GM12872 (cell line): ENCODE measurements at regions not wholly inside any gene's neighbourhood (a gene's known extent, or its start where the extent isn't known, plus 50 kb on each side); places are given as distances from the start of the nearest gene placed in this dataset.

Experiments
- CTCF ChIP-seq: IDR thresholded peaks from 3 replicates; pipeline ENCODE4 v1.5.1; 2011; ENCODE audit warnings: low read depth, mild to moderate bottlenecking, low read length, moderate library complexity; ENCODE audit not compliant: insufficient read depth

DNA sequence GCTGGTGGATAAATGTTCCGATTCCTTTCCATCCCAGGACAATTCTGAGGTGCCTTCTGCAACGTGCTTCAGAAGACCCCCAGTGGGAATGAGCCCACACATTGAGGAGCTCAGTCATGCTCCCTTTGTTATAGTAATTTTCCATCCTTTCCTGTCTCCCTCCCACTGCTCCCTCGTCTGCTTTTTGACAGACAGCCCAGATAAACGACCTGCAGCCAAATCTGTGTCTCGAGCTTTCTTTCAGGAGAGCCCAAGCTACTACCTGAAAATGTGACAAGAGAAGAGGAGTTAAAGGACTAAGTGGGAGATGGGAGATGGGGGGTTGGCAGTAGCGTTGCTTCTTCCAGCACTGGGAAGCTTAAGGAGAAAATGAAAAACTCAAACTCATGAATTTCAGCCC, 65.9 kb upstream of the LRRN2 start:
- TF ChIP-seq CTCF: no peak

DNA sequence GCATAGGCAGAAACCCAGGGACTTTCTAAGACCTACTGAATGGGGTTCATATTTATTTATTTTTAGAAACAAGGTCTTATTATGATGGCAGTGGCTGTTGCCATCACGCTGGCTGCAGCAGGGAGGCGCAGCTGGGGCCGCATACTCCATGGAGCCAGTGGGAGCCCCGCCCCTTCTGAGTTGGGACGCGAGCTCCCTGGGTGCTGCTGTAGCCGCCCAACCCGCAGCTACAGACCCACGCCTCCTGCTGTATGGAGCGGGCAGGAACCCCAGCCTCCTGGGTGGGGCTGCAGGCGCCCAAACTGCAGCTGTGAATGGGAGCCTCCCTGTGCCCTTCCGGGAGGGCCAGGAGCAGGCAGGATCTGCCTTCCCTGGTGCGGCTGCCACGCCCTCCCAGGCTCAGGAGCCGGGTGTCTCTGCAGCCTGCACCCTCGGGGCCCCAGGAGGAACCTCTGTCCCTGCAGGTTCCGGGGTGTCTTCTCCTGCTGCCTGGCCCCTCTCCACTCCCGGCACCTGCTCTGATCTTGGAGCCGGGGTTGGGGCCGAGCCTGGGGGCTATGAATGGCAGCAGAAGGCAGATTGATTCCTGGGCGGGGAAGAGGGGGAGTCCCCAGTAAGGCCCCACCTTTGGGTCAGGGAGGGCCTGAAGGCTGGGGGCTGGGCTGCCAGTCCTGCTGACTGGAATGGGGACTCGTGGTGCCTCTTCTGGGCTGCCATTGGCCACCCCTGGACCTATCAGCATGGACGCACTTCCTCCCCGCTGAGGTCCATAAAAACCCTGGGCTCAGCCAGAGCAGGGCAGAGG, 66.5 kb upstream of the LRRN2 start:
- TF ChIP-seq CTCF: no peak

DNA sequence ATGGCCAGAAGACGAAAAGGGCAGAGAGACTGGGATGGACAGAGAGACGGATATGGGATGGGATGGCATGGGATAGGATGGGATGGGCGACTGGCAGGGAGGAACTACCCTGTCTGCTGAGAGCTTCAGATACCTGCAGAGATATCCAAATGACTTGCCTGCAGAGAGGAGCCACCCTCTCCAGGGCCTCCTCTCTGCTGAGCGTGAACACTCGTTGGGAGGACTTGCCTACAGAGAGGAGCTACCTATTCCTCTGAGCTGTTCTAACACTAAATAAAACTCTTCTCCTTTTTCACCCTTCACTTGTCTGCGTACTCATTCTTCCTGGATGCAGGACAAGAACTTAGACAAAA, 67.1 kb upstream of the LRRN2 start:
- TF ChIP-seq CTCF: no peak

DNA sequence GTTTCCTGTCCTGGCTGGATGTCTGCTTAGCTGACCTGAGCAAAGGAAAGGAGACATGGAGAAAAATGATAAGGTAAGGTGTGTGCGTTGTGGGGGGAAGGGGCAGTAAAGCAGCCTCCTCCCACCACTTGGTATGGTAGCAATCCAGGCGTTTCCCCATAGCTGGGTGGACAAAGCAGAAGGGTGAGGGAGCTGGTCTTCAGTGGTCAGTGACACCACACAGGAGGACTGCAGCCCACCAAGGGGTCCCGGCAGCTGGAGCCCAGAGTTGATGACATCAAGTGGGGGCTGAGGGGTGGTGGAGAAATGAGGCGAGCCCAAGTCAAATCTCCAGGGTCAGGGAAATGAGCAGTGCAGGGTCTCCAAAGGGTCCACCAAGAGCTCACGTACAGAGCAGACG, 69.3 kb upstream of the LRRN2 start:
- TF ChIP-seq CTCF: no peak

DNA sequence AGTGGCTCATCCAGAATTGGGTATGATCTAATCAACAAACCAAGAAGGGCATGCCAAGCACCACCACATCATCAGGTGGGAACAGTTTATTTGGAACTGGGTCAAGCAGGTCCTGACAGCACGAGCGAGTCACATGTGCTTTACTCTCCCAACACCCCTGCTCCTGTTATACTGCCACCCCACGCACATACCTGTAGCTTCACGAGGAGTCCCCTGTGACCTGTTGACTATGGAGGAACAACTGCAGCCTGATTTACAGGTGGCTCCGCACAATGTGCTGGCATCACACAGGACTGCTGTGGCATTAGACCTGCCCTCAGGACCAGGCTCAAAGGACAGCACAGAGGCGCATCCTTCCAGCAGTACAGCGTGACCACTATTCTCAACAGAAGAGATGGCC, 70.8 kb upstream of the LRRN2 start:
- TF ChIP-seq CTCF: no peak

DNA sequence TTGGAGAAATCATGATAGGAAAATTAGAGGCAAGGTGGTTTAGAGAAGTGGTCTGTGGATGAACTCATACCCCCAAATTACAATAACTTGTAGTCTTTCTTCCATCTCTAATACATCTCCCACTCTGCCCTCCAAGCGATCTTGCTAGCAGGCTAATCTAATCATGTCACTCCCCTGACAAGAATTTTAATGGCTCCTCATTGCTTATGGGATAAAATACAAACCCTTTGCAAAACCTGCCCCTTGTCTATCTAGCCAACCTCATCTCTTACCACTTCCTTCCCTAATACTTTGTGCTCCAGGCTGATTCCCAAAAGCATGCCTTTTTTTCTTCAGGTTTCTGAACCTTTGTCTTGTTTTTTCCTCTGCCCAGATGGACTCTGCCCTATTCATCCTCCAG, 71.3 kb upstream of the LRRN2 start:
- TF ChIP-seq CTCF: no peak

GRCh38 chr1:204758601-204759000, 73.1 kb upstream of the LRRN2 start:
- TF ChIP-seq CTCF: no peak
